Bronchial epithelial cell (primary cell): ENCODE measurements at regions not wholly inside any gene's neighbourhood (a gene's known extent, or its start where the extent isn't known, plus 50 kb on each side); places are given as distances from the start of the nearest gene placed in this dataset.
A peak's percentile ranks its signal among the peaks of the same experiment; 100 is the strongest.

ENCODE experiments used
- DNase-seq: peaks from one replicate; pipeline ENCODE4 v3.0.0-alpha.2; 2010; ENCODE audit warnings: low read depth
- FAIRE-seq: peaks from 2 replicates; lab custom pipeline; 2011; peaks lifted over from hg19 to GRCh38; lab: Jason Lieb, UNC
- H3K27me3 ChIP-seq: 2 replicates; pipeline ENCODE4 v1.5.1; 2011; ENCODE audit warnings: low read length; ENCODE audit not compliant: control insufficient read depth, insufficient read depth
- H3K36me3 ChIP-seq: 2 replicates; pipeline ENCODE4 v1.5.1; 2011; ENCODE audit warnings: low read length; ENCODE audit not compliant: control insufficient read depth, insufficient read depth
- H3K4me3 ChIP-seq: 2 replicates; pipeline ENCODE4 v1.5.1; 2011; ENCODE audit warnings: mild to moderate bottlenecking, low read depth, low read length, control low read depth
- CTCF ChIP-seq: IDR thresholded peaks from 2 replicates; pipeline ENCODE4 v1.5.1; 2011; ENCODE audit warnings: mild to moderate bottlenecking, moderate library complexity, low read length, control low read depth, inconsistent platforms; ENCODE audit not compliant: insufficient read depth, severe bottlenecking

GRCh38 chr17:79185671-79186070, 111.0 kb downstream of the ENGASE start:
- DNase-seq (no peak), FAIRE-seq (no peak)
- peaks cover 20% of the 10 kb centered on the region for H3K27me3 ChIP-seq
- no peak for TF ChIP-seq CTCF
- H3K4me3 ChIP-seq: no peak overlapping the region
- no peaks in the 10 kb centered on the region for H3K36me3 ChIP-seq

- Histone ChIP-seq H3K4me3 (no peak overlapping the region), H3K36me3 (no peaks in the 10 kb centered on the region), H3K27me3 (peaks cover 20% of the 10 kb centered on the region)
- TF ChIP-seq CTCF: no peak
- FAIRE-seq (no peak), DNase-seq (no peak)
These were observed 109.6 kb downstream of the ENGASE start for GRCh38 chr17:79184219-79184618.

GRCh38 chr17:79183293-79184158, 108.9 kb downstream of the ENGASE start:
- H3K36me3 ChIP-seq: no peaks in the 10 kb centered on the region
- DNase-seq (no peak), FAIRE-seq (no peak)
- no peak overlapping the region for H3K4me3 ChIP-seq
- TF ChIP-seq CTCF: peak; percentile 3
- H3K27me3 ChIP-seq: peaks cover 20% of the 10 kb centered on the region

GRCh38 chr17:79183043-79183292, 108.3 kb downstream of the ENGASE start:
- H3K27me3 ChIP-seq: peaks cover 20% of the 10 kb centered on the region
- no peak overlapping the region for H3K4me3 ChIP-seq
- FAIRE-seq: no peak
- H3K36me3 ChIP-seq: no peaks in the 10 kb centered on the region
- TF ChIP-seq CTCF: no peak
- DNase-seq: no peak

- Histone ChIP-seq H3K4me3 (no peak overlapping the region), H3K27me3 (peaks cover 20% of the 10 kb centered on the region), H3K36me3 (no peaks in the 10 kb centered on the region)
- DNase-seq (no peak), FAIRE-seq (no peak)
- no peak for TF ChIP-seq CTCF
These were observed 107.8 kb downstream of the ENGASE start for GRCh38 chr17:79182176-79183042.
